Activated CD4-positive, CD25-positive, alpha-beta regulatory T cell treated with anti-CD3 and anti-CD28 coated beads, Interleukin-2, amount 50 U/mL, for 16 hours (primary cell): ENCODE measurements at regions not wholly inside any gene's neighbourhood (a gene's known extent, or its start where the extent isn't known, plus 50 kb on each side); places are given as distances from the start of the nearest gene placed in this dataset.
A peak's percentile ranks its signal among the peaks of the same experiment; 100 is the strongest.

ENCODE experiments used
- DNase-seq: peaks from one replicate; pipeline ENCODE4 v3.0.0-alpha.2; 2020; ENCODE audit warnings: low read depth, low spot score

GRCh38 chr6:156725712-156726111 lies 51.5 kb upstream of the ARID1B start:
- DNase-seq: no peak

GRCh38 chr6:156720691-156721685 lies 56.2 kb upstream of the ARID1B start:
- no peak for DNase-seq

- DNase-seq: peak; percentile 15
Observed at GRCh38 chr6:156719720-156720563, 57.2 kb upstream of the ARID1B start.

- no peak for DNase-seq
Observed at GRCh38 chr6:156719395-156719719, 57.8 kb upstream of the ARID1B start.

- no peak for DNase-seq
Observed at GRCh38 chr6:156718647-156719394, 58.4 kb upstream of the ARID1B start.

- no peak for DNase-seq
Observed at GRCh38 chr6:156717542-156717941, 59.6 kb upstream of the ARID1B start.

- no peak for DNase-seq
Observed at GRCh38 chr6:156715839-156716238, 61.3 kb upstream of the ARID1B start.

GRCh38 chr6:156713548-156713947 lies 63.6 kb upstream of the ARID1B start:
- DNase-seq: no peak

GRCh38 chr6:156710479-156710878 lies 66.7 kb upstream of the ARID1B start:
- no peak for DNase-seq

GRCh38 chr6:156707818-156708217 lies 69.4 kb upstream of the ARID1B start:
- no peak for DNase-seq

- DNase-seq: no peak
Observed at GRCh38 chr6:156703719-156704118, 73.5 kb upstream of the ARID1B start.

GRCh38 chr6:156701966-156702365 lies 75.2 kb upstream of the ARID1B start:
- no peak for DNase-seq

- DNase-seq: no peak
Observed at GRCh38 chr6:156700440-156701057, 76.6 kb upstream of the ARID1B start.

- DNase-seq: no peak
Observed at GRCh38 chr6:156699935-156700334, 77.2 kb upstream of the ARID1B start.

GRCh38 chr6:156699017-156699421 lies 78.2 kb upstream of the ARID1B start:
- no peak for DNase-seq

GRCh38 chr6:156698239-156699016 lies 78.8 kb upstream of the ARID1B start:
- no peak for DNase-seq

- DNase-seq: no peak
Observed at GRCh38 chr6:156697225-156697830, 79.8 kb upstream of the ARID1B start.

GRCh38 chr6:156695742-156696141 lies 81.4 kb upstream of the ARID1B start:
- no peak for DNase-seq

- DNase-seq: no peak
Observed at GRCh38 chr6:156694679-156695078, 82.5 kb upstream of the ARID1B start.

GRCh38 chr6:156691018-156691417 lies 86.2 kb upstream of the ARID1B start:
- no peak for DNase-seq
